GM12872 (cell line): ENCODE measurements at regions not wholly inside any gene's neighbourhood (a gene's known extent, or its start where the extent isn't known, plus 50 kb on each side); places are given as distances from the start of the nearest gene placed in this dataset.

Source experiments
- CTCF ChIP-seq: IDR thresholded peaks from 3 replicates; pipeline ENCODE4 v1.5.1; 2011; ENCODE audit warnings: low read depth, mild to moderate bottlenecking, low read length, moderate library complexity; ENCODE audit not compliant: insufficient read depth

- TF ChIP-seq CTCF = no peak
Measured at GRCh38 chr2:137729305-137729704, 235.0 kb upstream of the HNMT start.

DNA sequence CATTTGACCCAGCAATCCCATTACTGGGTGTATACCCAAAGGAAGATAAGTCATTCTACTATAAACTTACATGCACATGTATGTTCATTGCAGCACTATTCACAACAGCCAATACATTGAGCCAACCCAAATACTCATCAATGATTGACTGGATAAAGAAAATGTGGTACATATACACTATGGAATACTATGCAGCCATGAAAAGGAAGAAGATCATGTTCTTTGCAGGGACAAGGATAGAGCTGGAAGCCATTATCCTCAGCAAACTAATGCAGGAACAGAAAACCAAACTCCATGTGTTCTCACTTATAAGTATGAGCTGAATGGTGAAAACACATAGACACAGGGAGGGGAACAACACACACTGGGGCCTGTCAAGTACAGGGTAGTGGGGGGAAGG is 226.7 kb upstream of the HNMT start:
- TF ChIP-seq CTCF = no peak

- TF ChIP-seq CTCF = no peak
Measured at GRCh38 chr2:137741784-137742362, 222.4 kb upstream of the HNMT start.

DNA sequence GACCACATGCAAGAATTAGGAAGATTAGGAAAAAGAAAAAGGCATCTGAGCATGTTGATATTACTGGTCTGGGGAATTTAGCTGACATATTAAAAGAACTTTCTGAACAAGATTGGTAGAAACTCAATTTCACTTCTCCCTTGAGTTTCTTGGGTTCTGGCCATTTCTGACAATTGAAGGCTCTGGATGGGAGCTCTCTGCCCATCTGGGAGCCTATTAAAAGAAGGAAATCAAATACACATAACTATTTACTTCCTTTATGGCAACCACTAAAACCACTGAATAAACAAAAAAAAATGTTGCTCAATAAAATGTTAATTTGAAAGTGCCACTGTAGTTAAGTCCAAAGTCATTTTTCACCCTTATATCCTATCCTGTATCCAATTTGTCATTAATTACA is 216.8 kb upstream of the HNMT start:
- no peak for TF ChIP-seq CTCF

- no peak for TF ChIP-seq CTCF
Measured at GRCh38 chr2:137748533-137748932, 215.7 kb upstream of the HNMT start.

- no peak for TF ChIP-seq CTCF
Measured at GRCh38 chr2:137764646-137765045, 199.6 kb upstream of the HNMT start.

DNA sequence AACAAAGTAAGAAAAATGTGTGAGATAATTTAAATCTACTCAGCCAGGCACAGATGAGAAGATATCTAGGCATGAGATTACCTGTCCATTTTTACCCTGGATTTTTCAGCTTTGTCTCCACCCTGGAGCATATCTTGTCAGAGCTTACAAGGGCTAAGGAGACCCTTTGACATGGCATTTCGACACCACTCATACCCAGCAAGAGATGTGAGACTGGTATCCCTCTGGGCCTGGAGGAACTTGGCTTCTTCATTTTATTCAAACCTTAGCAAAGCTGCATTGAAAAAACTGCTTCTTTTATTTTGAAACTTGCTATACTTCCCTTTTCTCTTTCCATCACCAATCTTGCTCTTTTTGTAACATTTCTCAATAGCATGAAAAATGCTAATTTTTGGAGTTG is 194.9 kb upstream of the HNMT start:
- TF ChIP-seq CTCF = no peak
